Neural crest cell (in vitro differentiated cells): ENCODE measurements at regions not wholly inside any gene's neighbourhood (a gene's known extent, or its start where the extent isn't known, plus 50 kb on each side); places are given as distances from the start of the nearest gene placed in this dataset.

Experiments used
- DNase-seq: peaks from one replicate; pipeline ENCODE4 v3.0.0; 2021; ENCODE audit warnings: low read depth, mixed read lengths, low spot score
- H3K27ac Mint-ChIP-seq: one replicate; pipeline ENCODE4 v1.8.0; 2021; ENCODE audit warnings: mild to moderate bottlenecking, mixed read lengths; ENCODE audit not compliant: unreplicated experiment
- H3K27me3 Mint-ChIP-seq: 2 replicates; pipeline ENCODE4 v1.8.0; 2021; ENCODE audit warnings: low read depth, mild to moderate bottlenecking, mixed read lengths
- H3K36me3 Mint-ChIP-seq: 2 replicates; pipeline ENCODE4 v1.8.0; 2021; ENCODE audit warnings: low read depth, mild to moderate bottlenecking, mixed read lengths
- H3K4me1 Mint-ChIP-seq: 2 replicates; pipeline ENCODE4 v1.8.0; 2021; ENCODE audit warnings: mixed read lengths
- H3K4me3 Mint-ChIP-seq: one replicate; pipeline ENCODE4 v1.8.0; 2021; ENCODE audit warnings: mild to moderate bottlenecking, mixed read lengths
- H3K9me3 Mint-ChIP-seq: 2 replicates; pipeline ENCODE4 v1.8.0; 2021; ENCODE audit warnings: mixed read lengths
- CTCF ChIP-seq: fragments of 200-600 bp; sonication (generic); conservative IDR thresholded peaks from 2 replicates; pipeline ENCODE4 v1.5.0; 2021; ENCODE audit warnings: antibody characterized with exemption, mild to moderate bottlenecking

- Mint-ChIP-seq H3K9me3 (no peaks in the 10 kb centered on the region), H3K27me3 (no peaks in the 10 kb centered on the region), H3K4me1 (no peaks in the 10 kb centered on the region), H3K36me3 (no peaks in the 10 kb centered on the region), H3K4me3 (no peak overlapping the region), H3K27ac (no peak overlapping the region)
- no peak for TF ChIP-seq CTCF
- no peak for DNase-seq
Measured at GRCh38 chr13:62280590-62280989, 864.9 kb upstream of the PCDH20 start.

GRCh38 chr13:62278271-62278670 lies 862.6 kb upstream of the PCDH20 start:
- H3K4me1 Mint-ChIP-seq, result no peaks in the 10 kb centered on the region

GRCh38 chr13:62251734-62252133 lies 836.1 kb upstream of the PCDH20 start:
- DNase-seq, result no peak
- Mint-ChIP-seq H3K36me3 (no peaks in the 10 kb centered on the region), H3K4me3 (no peak overlapping the region), H3K27me3 (no peaks in the 10 kb centered on the region), H3K9me3 (peaks cover 5% of the 10 kb centered on the region), H3K4me1 (no peaks in the 10 kb centered on the region), H3K27ac (no peak overlapping the region)
- no peak for TF ChIP-seq CTCF

More at GRCh38 chr13:62278271-62278670, 862.6 kb upstream of the PCDH20 start:
- H3K36me3 Mint-ChIP-seq, result peaks cover 3% of the 10 kb centered on the region
- H3K4me3 Mint-ChIP-seq, result no peak overlapping the region
- H3K27ac Mint-ChIP-seq, result no peak overlapping the region
- TF ChIP-seq CTCF, result peak; percentile 41
- H3K27me3 Mint-ChIP-seq, result no peaks in the 10 kb centered on the region
- H3K9me3 Mint-ChIP-seq, result peaks cover 5% of the 10 kb centered on the region
- no peak for DNase-seq

- Mint-ChIP-seq H3K27me3 (no peaks in the 10 kb centered on the region), H3K36me3 (no peaks in the 10 kb centered on the region), H3K9me3 (peaks cover 5% of the 10 kb centered on the region), H3K27ac (no peak overlapping the region), H3K4me3 (no peak overlapping the region), H3K4me1 (no peaks in the 10 kb centered on the region)
- DNase-seq, result no peak
- TF ChIP-seq CTCF, result no peak
Measured at GRCh38 chr13:62250501-62251201, 835.0 kb upstream of the PCDH20 start.

- Mint-ChIP-seq H3K4me3 (no peak overlapping the region), H3K9me3 (peaks cover 2% of the 10 kb centered on the region), H3K27me3 (no peaks in the 10 kb centered on the region), H3K4me1 (no peaks in the 10 kb centered on the region), H3K36me3 (no peaks in the 10 kb centered on the region), H3K27ac (no peak overlapping the region)
- no peak for DNase-seq
- TF ChIP-seq CTCF, result no peak
Measured at GRCh38 chr13:62246581-62246980, 830.9 kb upstream of the PCDH20 start.
